IPS-18a (cell line): ENCODE measurements at regions not wholly inside any gene's neighbourhood (a gene's known extent, or its start where the extent isn't known, plus 50 kb on each side); places are given as distances from the start of the nearest gene placed in this dataset.

Experiments
- H3K27ac ChIP-seq: one replicate; pipeline ENCODE4 v1.5.1; 2013; ENCODE audit warnings: low read length
- H3K27me3 ChIP-seq: one replicate; pipeline ENCODE4 v1.6.1; 2013; ENCODE audit warnings: mild to moderate bottlenecking, low read length; ENCODE audit not compliant: control insufficient read depth, insufficient read depth
- H3K36me3 ChIP-seq: one replicate; pipeline ENCODE4 v1.6.1; 2013; ENCODE audit warnings: low read depth, low read length; ENCODE audit not compliant: control insufficient read depth
- H3K4me1 ChIP-seq: one replicate; pipeline ENCODE4 v1.6.1; 2013; ENCODE audit warnings: low read depth, low read length; ENCODE audit not compliant: control insufficient read depth
- H3K4me3 ChIP-seq: one replicate; pipeline ENCODE4 v1.5.1; 2013; ENCODE audit warnings: low read length
- H3K9ac ChIP-seq: one replicate; pipeline ENCODE4 v1.6.1; 2013; ENCODE audit warnings: mild to moderate bottlenecking, low read length, moderate library complexity
- H3K9me3 ChIP-seq: one replicate; pipeline ENCODE4 v1.6.1; 2013; ENCODE audit warnings: low read depth, low read length; ENCODE audit not compliant: control insufficient read depth

GRCh38 chr15:47377465-47377864 lies 339.8 kb upstream of the SEMA6D start:
- Histone ChIP-seq H3K4me1 (peaks cover 5% of the 10 kb centered on the region), H3K4me3 (no peak overlapping the region), H3K27me3 (no peaks in the 10 kb centered on the region), H3K9me3 (no peaks in the 10 kb centered on the region), H3K27ac (no peak overlapping the region), H3K9ac (no peak overlapping the region), H3K36me3 (no peaks in the 10 kb centered on the region)

DNA sequence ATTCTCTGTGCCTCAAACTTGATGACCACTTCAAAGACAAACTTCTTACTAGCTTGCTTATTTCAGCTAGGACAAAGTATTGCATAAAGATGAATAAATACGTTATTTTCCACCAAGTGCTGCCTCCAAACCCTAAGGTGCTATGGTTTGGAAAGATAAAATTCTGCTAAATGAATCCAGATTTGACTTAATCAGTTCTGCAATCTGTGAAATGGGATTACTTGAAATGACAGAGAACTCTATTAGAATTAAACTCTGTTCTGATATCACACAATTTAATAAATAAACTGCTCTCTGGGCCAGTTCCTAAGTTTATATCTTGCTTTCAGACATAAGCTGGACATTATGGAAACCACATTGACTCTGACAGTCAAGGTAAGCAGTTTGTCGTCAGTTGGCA lies 338.8 kb upstream of the SEMA6D start:
- no peaks in the 10 kb centered on the region for H3K36me3 ChIP-seq
- no peaks in the 10 kb centered on the region for H3K27me3 ChIP-seq
- no peak overlapping the region for H3K4me3 ChIP-seq
- no peak overlapping the region for H3K27ac ChIP-seq
- H3K4me1 ChIP-seq = peaks cover 5% of the 10 kb centered on the region
- no peak overlapping the region for H3K9ac ChIP-seq
- no peaks in the 10 kb centered on the region for H3K9me3 ChIP-seq

DNA sequence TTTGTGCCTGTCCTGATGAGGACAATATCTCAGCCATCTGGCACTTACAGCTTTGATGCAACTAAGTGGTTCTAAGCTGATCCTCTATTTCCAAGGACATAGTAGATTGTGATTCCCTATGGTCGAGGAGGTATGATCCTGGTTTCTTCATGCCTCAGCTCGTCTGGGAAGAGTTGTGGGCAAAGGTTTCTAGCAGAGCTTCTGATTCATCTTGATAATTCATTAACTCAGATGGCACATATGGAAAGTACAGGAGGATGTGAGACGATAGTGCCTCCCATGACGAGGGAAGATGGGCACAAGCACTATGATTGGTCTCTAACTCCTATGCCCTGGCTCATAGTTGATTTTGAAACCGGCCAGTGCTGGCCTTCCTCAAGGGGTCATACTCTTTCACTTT lies 334.2 kb upstream of the SEMA6D start:
- no peak overlapping the region for H3K27ac ChIP-seq
- H3K27me3 ChIP-seq = no peaks in the 10 kb centered on the region
- no peak overlapping the region for H3K9ac ChIP-seq
- no peaks in the 10 kb centered on the region for H3K36me3 ChIP-seq
- H3K4me3 ChIP-seq = no peak overlapping the region
- peaks cover 7% of the 10 kb centered on the region for H3K4me1 ChIP-seq
- H3K9me3 ChIP-seq = no peaks in the 10 kb centered on the region

GRCh38 chr15:47383801-47384200 lies 333.5 kb upstream of the SEMA6D start:
- H3K27ac ChIP-seq = no peak overlapping the region
- H3K9me3 ChIP-seq = no peaks in the 10 kb centered on the region
- H3K4me3 ChIP-seq = no peak overlapping the region
- no peaks in the 10 kb centered on the region for H3K36me3 ChIP-seq
- no peaks in the 10 kb centered on the region for H3K27me3 ChIP-seq
- peaks cover 7% of the 10 kb centered on the region for H3K4me1 ChIP-seq
- H3K9ac ChIP-seq = no peak overlapping the region

GRCh38 chr15:47384341-47384740 lies 333.0 kb upstream of the SEMA6D start:
- H3K27me3 ChIP-seq = no peaks in the 10 kb centered on the region
- H3K9ac ChIP-seq = no peak overlapping the region
- no peaks in the 10 kb centered on the region for H3K9me3 ChIP-seq
- H3K27ac ChIP-seq = no peak overlapping the region
- peaks cover 7% of the 10 kb centered on the region for H3K4me1 ChIP-seq
- H3K36me3 ChIP-seq = no peaks in the 10 kb centered on the region
- H3K4me3 ChIP-seq = no peak overlapping the region

DNA sequence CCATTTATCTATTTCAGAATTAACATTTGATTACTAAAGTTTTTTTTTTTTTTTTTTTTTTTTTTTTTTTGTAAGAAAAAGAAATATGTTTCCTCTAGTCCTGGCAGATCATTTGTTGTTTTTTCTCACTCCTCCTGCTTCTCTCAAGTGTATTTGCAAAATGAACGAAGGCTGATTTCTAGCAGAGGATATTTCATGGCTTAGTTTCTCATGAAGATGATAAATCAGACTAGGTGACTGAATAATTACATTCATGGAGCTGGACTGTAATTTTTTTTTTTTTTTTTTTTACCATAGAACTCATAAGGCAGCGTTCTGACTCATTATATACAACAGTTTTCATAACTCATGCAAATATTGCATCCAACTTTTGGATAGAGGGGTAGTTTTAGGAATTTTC lies 332.5 kb upstream of the SEMA6D start:
- peaks cover 7% of the 10 kb centered on the region for H3K4me1 ChIP-seq
- H3K9ac ChIP-seq = no peak overlapping the region
- no peaks in the 10 kb centered on the region for H3K27me3 ChIP-seq
- H3K27ac ChIP-seq = no peak overlapping the region
- no peaks in the 10 kb centered on the region for H3K36me3 ChIP-seq
- no peaks in the 10 kb centered on the region for H3K9me3 ChIP-seq
- H3K4me3 ChIP-seq = no peak overlapping the region

GRCh38 chr15:47386459-47386858 lies 330.8 kb upstream of the SEMA6D start:
- H3K4me3 ChIP-seq = no peak overlapping the region
- no peaks in the 10 kb centered on the region for H3K27me3 ChIP-seq
- H3K27ac ChIP-seq = no peak overlapping the region
- no peaks in the 10 kb centered on the region for H3K9me3 ChIP-seq
- no peaks in the 10 kb centered on the region for H3K36me3 ChIP-seq
- no peak overlapping the region for H3K9ac ChIP-seq
- H3K4me1 ChIP-seq = peaks cover 7% of the 10 kb centered on the region

GRCh38 chr15:47388299-47388698 lies 329.0 kb upstream of the SEMA6D start:
- Histone ChIP-seq H3K27ac (no peak overlapping the region), H3K4me3 (no peak overlapping the region), H3K36me3 (no peaks in the 10 kb centered on the region), H3K4me1 (peaks cover 8% of the 10 kb centered on the region), H3K9ac (no peak overlapping the region), H3K27me3 (no peaks in the 10 kb centered on the region), H3K9me3 (no peaks in the 10 kb centered on the region)

DNA sequence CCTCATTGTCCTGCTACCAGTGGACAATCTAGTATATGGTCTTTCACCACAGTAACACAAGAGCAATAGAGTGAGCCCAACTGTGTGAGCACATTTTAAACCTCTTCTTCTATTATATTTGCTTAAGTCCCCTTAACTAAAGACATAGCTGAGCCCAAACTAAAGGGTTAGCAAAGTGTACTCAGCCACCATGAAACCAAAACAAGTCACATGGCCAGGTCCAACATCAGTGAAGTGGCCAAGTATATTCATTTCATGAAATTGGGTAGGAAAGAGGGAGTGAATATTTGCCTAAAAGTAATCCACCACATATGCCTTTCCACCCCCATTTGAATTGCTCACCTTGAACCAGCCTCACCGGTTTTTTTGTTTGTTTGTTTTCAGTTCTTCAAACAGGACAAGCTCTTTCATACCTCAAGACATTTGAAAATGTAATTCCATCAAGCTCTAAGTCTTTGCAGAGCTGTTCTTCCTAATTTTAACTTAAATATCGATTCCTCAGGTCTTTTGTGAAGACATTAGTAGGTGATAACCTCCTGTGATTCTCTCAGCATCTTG lies 327.0 kb upstream of the SEMA6D start:
- H3K4me1 ChIP-seq = peaks cover 21% of the 10 kb centered on the region
- H3K9me3 ChIP-seq = no peaks in the 10 kb centered on the region
- H3K4me3 ChIP-seq = no peak overlapping the region
- no peaks in the 10 kb centered on the region for H3K36me3 ChIP-seq
- no peaks in the 10 kb centered on the region for H3K27me3 ChIP-seq
- no peak overlapping the region for H3K9ac ChIP-seq
- H3K27ac ChIP-seq = no peak overlapping the region

DNA sequence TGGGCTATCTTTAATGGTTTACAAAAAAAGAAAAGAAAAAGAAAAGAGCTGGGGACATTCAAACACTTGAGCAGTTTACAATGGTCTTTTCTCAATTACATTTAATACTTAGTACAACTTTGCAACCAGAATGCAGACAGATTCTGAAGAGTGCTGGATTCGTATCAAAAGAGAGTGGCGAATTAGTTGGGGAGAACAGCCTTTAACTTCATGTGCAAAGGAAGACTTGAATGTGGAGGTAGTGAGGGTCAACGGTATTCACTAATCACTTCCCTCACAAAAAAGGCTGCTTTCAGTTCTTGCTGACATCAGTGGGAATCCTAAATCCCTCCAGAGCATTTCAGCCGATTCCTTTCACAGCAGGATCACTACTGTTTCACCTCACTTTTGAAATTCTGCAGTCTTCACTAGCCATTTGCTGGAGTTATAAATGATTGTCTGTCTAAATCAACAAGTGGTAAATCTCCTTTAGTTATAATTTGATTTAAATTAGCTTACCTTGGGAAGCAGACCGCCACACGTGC lies 323.0 kb upstream of the SEMA6D start:
- no peak overlapping the region for H3K9ac ChIP-seq
- H3K4me1 ChIP-seq = peaks cover 21% of the 10 kb centered on the region
- H3K4me3 ChIP-seq = no peak overlapping the region
- H3K27ac ChIP-seq = no peak overlapping the region
- no peaks in the 10 kb centered on the region for H3K27me3 ChIP-seq
- no peaks in the 10 kb centered on the region for H3K9me3 ChIP-seq
- H3K36me3 ChIP-seq = no peaks in the 10 kb centered on the region

GRCh38 chr15:47395076-47395475 lies 322.2 kb upstream of the SEMA6D start:
- H3K36me3 ChIP-seq = no peaks in the 10 kb centered on the region
- H3K9me3 ChIP-seq = no peaks in the 10 kb centered on the region
- no peaks in the 10 kb centered on the region for H3K27me3 ChIP-seq
- no peak overlapping the region for H3K9ac ChIP-seq
- peaks cover 21% of the 10 kb centered on the region for H3K4me1 ChIP-seq
- H3K4me3 ChIP-seq = no peak overlapping the region
- no peak overlapping the region for H3K27ac ChIP-seq

GRCh38 chr15:47397655-47398054 lies 319.6 kb upstream of the SEMA6D start:
- Histone ChIP-seq H3K36me3 (no peaks in the 10 kb centered on the region), H3K27me3 (no peaks in the 10 kb centered on the region), H3K9ac (no peak overlapping the region), H3K4me3 (no peak overlapping the region), H3K4me1 (peaks cover 21% of the 10 kb centered on the region), H3K9me3 (no peaks in the 10 kb centered on the region), H3K27ac (no peak overlapping the region)
